ENCODE measurements at regions not wholly inside any gene's neighbourhood (a gene's known extent, or its start where the extent isn't known, plus 50 kb on each side); places are given as distances from the start of the nearest gene placed in this dataset.

- no peak for DNase-seq (ENCODE audit: low read depth)
- H3K4me3 ChIP-seq (ENCODE audit: low read depth, low read length): no peak overlapping the region
- no peak for TF ChIP-seq CTCF (conservative IDR thresholded peaks at IDR 0.05; ENCODE audit: low read depth, low read length)
Measured at GRCh38 chr13:50428183-50428877, 413.1 kb downstream of the KCNRG start.

- no peak overlapping the region for H3K4me3 ChIP-seq (ENCODE audit: low read depth, low read length)
- TF ChIP-seq CTCF (conservative IDR thresholded peaks at IDR 0.05; ENCODE audit: low read depth, low read length): no peak
- no peak for DNase-seq (ENCODE audit: low read depth)
Measured at GRCh38 chr13:50435011-50435410, 408.5 kb downstream of the DLEU7 start.

GRCh38 chr13:50437252-50437651 is 406.2 kb downstream of the DLEU7 start:
- TF ChIP-seq CTCF (conservative IDR thresholded peaks at IDR 0.05; ENCODE audit: low read depth, low read length): no peak
- H3K4me3 ChIP-seq (ENCODE audit: low read depth, low read length): no peak overlapping the region
- DNase-seq (ENCODE audit: low read depth): no peak

GRCh38 chr13:50438351-50438750 is 405.1 kb downstream of the DLEU7 start:
- DNase-seq (ENCODE audit: low read depth): no peak
- no peak for TF ChIP-seq CTCF (conservative IDR thresholded peaks at IDR 0.05; ENCODE audit: low read depth, low read length)

GRCh38 chr13:50441130-50441529 is 402.4 kb downstream of the DLEU7 start:
- no peak overlapping the region for H3K4me3 ChIP-seq (ENCODE audit: low read depth, low read length)
- no peak for DNase-seq (ENCODE audit: low read depth)
- no peak for TF ChIP-seq CTCF (conservative IDR thresholded peaks at IDR 0.05; ENCODE audit: low read depth, low read length)

More at GRCh38 chr13:50438351-50438750, 405.1 kb downstream of the DLEU7 start:
- no peak overlapping the region for H3K4me3 ChIP-seq (ENCODE audit: low read depth, low read length)

- no peak for DNase-seq (ENCODE audit: low read depth)
- H3K4me3 ChIP-seq (ENCODE audit: low read depth, low read length): no peak overlapping the region
- no peak for TF ChIP-seq CTCF (conservative IDR thresholded peaks at IDR 0.05; ENCODE audit: low read depth, low read length)
Measured at GRCh38 chr13:50444726-50445125, 398.8 kb downstream of the DLEU7 start.

- TF ChIP-seq CTCF (conservative IDR thresholded peaks at IDR 0.05; ENCODE audit: low read depth, low read length): no peak
- DNase-seq (ENCODE audit: low read depth): no peak
- H3K4me3 ChIP-seq (ENCODE audit: low read depth, low read length): no peak overlapping the region
Measured at GRCh38 chr13:50446611-50447010, 396.9 kb downstream of the DLEU7 start.

Measured in epithelial cell of proximal tubule (primary cell).